Liver (tissue), 8 donors: ENCODE measurements at regions not wholly inside any gene's neighbourhood (a gene's known extent, or its start where the extent isn't known, plus 50 kb on each side); places are given as distances from the start of the nearest gene placed in this dataset.

ENCODE experiments used
- DNase-seq: peaks from one replicate; pipeline ENCODE4 v3.0.0-alpha.2; 2017; ENCODE audit warnings: low spot score
- H3K27ac ChIP-seq, 2 donors: one replicate each; pipeline ENCODE4 v1.7.0; 2013; ENCODE audit warnings: inconsistent platforms in 2 of 2, low read length in 2 of 2, control low read depth in 1 of 2, low read depth in 1 of 2, mild to moderate bottlenecking in 1 of 2
- H3K27me3 ChIP-seq, 4 donors: one replicate each; pipeline versions ENCODE4 v1.6.1 to v1.7.0; 2013; ENCODE audit warnings: low read length in 3 of 4, inconsistent platforms in 1 of 4, mild to moderate bottlenecking in 1 of 4, moderate library complexity in 1 of 4; ENCODE audit not compliant: control insufficient read depth in 4 of 4, insufficient read depth in 4 of 4
- H3K36me3 ChIP-seq, 4 donors: one replicate each; pipeline versions ENCODE4 v1.6.1 to v1.7.0; 2013; ENCODE audit warnings: low read length in 3 of 4, mild to moderate bottlenecking in 3 of 4, low read depth in 1 of 4, moderate library complexity in 1 of 4; ENCODE audit not compliant: control insufficient read depth in 4 of 4, insufficient read depth in 3 of 4
- H3K4me1 ChIP-seq, 4 donors: one replicate each; pipeline versions ENCODE4 v1.6.1 to v1.7.0; 2013; ENCODE audit warnings: low read length in 3 of 4, mild to moderate bottlenecking in 3 of 4, moderate library complexity in 1 of 4; ENCODE audit not compliant: control insufficient read depth in 4 of 4, insufficient read depth in 4 of 4
- H3K4me3 ChIP-seq, 3 donors: one replicate each; pipeline versions ENCODE4 v1.6.1 to v1.7.0; 2013; ENCODE audit warnings: low read length in 3 of 3, control low read depth in 1 of 3, low read depth in 1 of 3, mild to moderate bottlenecking in 1 of 3
- H3K9ac ChIP-seq, 2 donors: one replicate each; pipeline ENCODE4 v1.7.0; 2013; ENCODE audit warnings: low read length in 2 of 2, mild to moderate bottlenecking in 2 of 2, moderate library complexity in 2 of 2, control low read depth in 1 of 2, low read depth in 1 of 2
- H3K9me3 ChIP-seq, 4 donors: one replicate each; pipeline versions ENCODE4 v1.6.1 to v1.7.0; 2013; ENCODE audit warnings: low read length in 3 of 4; ENCODE audit not compliant: control insufficient read depth in 4 of 4
- ATF3 ChIP-seq: IDR thresholded peaks from 2 replicates; pipeline ENCODE4 v1.6.1; 2016; ENCODE audit warnings: antibody characterized with exemption
- CTCF ChIP-seq: fragments of 150-350 bp; IDR thresholded peaks from 2 replicates; pipeline ENCODE4 v1.5.1; 2017; ENCODE audit warnings: improper control_type of control experiment, low read depth, low read length; ENCODE audit not compliant: missing input control
- EGR1 ChIP-seq, 2 donors: IDR thresholded peaks; 2 replicates each; pipeline ENCODE4 v1.6.1; 2016 to 2018; ENCODE audit warnings: antibody characterized with exemption in 2 of 2, low read depth in 2 of 2
- FOXA1 ChIP-seq: IDR thresholded peaks from 2 replicates; pipeline ENCODE4 v1.6.1; 2016; ENCODE audit warnings: antibody characterized with exemption
- GABPA ChIP-seq, 2 donors: IDR thresholded peaks in 1 of 2; conservative IDR thresholded peaks in 1 of 2; 2 replicates each; pipeline ENCODE4 v1.6.1; 2016; ENCODE audit warnings: antibody characterized with exemption in 2 of 2, mild to moderate bottlenecking in 1 of 2, moderate library complexity in 1 of 2
- HNF4A ChIP-seq, 2 donors: conservative IDR thresholded peaks; 2 replicates each; pipeline ENCODE4 v1.6.1; 2016; ENCODE audit warnings: antibody characterized with exemption in 2 of 2, mild to moderate bottlenecking in 2 of 2
- HNF4G ChIP-seq: IDR thresholded peaks from 2 replicates; pipeline ENCODE4 v1.6.1; 2016; ENCODE audit warnings: antibody characterized with exemption
- JUND ChIP-seq, 2 donors: IDR thresholded peaks; 2 replicates each; pipeline ENCODE4 v1.6.1; 2016; ENCODE audit warnings: antibody characterized with exemption in 2 of 2
- MAX ChIP-seq: IDR thresholded peaks from 2 replicates; pipeline ENCODE4 v1.6.1; 2016; ENCODE audit warnings: antibody characterized with exemption
- NR2F2 ChIP-seq: IDR thresholded peaks from 2 replicates; pipeline ENCODE4 v1.6.1; 2016; ENCODE audit warnings: antibody characterized with exemption
- RAD21 ChIP-seq, 2 donors: IDR thresholded peaks; 2 replicates each; pipeline ENCODE4 v1.6.1; 2016; ENCODE audit warnings: antibody characterized with exemption in 2 of 2, mild to moderate bottlenecking in 2 of 2
- REST ChIP-seq: IDR thresholded peaks from 2 replicates; pipeline ENCODE4 v1.6.1; 2016; ENCODE audit warnings: antibody characterized with exemption, mild to moderate bottlenecking
- RXRA ChIP-seq, 2 donors: IDR thresholded peaks; 2 replicates each; pipeline ENCODE4 v1.6.1; 2017 to 2018; ENCODE audit warnings: antibody characterized with exemption in 2 of 2, mild to moderate bottlenecking in 1 of 2
- SP1 ChIP-seq: IDR thresholded peaks from 2 replicates; pipeline ENCODE4 v1.6.1; 2018; ENCODE audit warnings: antibody characterized with exemption, mild to moderate bottlenecking
- TAF1 ChIP-seq: conservative IDR thresholded peaks from 2 replicates; pipeline ENCODE4 v1.6.1; 2016; ENCODE audit warnings: antibody characterized with exemption, mild to moderate bottlenecking
- YY1 ChIP-seq: IDR thresholded peaks from 2 replicates; pipeline ENCODE4 v1.6.1; 2016; ENCODE audit warnings: antibody characterized with exemption, mild to moderate bottlenecking
- ZBTB33 ChIP-seq: IDR thresholded peaks from 2 replicates; pipeline ENCODE4 v1.6.1; 2016; ENCODE audit warnings: antibody characterized with exemption
- WGBS: extraction: QIAGEN DNeasy Blood & Tissue Kit; methylation state at CpG from one replicate; pipeline ENCODE4 v1.1.7; 2013; 5-methylcytosine and 5-hydroxymethylcytosine counted together
- donor health status: healthy.
- donor health status: healthy.
- donor health status: healthy.
- donor health status: healthy.
- donor health status: healthy.

- TF ChIP-seq JUND (IDR thresholded peaks at IDR 0.05) (no peak), HNF4G (no peak), MAX (no peak), HNF4A (conservative IDR thresholded peaks at IDR 0.05) (no peak), ATF3 (no peak), REST (no peak), TAF1 (no peak), FOXA1 (no peak), RXRA (IDR thresholded peaks at IDR 0.05) (no peak), EGR1 (IDR thresholded peaks at IDR 0.05; ENCODE audit: low read depth in 2 of 2) (no peak), ZBTB33 (no peak), RAD21 (IDR thresholded peaks at IDR 0.05) (no peak), GABPA (IDR thresholded peaks at IDR 0.05 in 1 of 2, conservative IDR thresholded peaks at IDR 0.05 in 1 of 2) (no peak), CTCF (no peak), SP1 (no peak), YY1 (no peak), NR2F2 (no peak)
- WGBS, result 67% methylated on average over 11 of the region's 11 CpGs
- no peaks in the 10 kb centered on the region for H3K27me3 ChIP-seq
Observed at GRCh38 chr5:2282034-2282690, 399.4 kb upstream of the IRX4 start.

More at GRCh38 chr5:2282034-2282690, 399.4 kb upstream of the IRX4 start:
- H3K27ac ChIP-seq, result no peak overlapping the region
- H3K4me1 ChIP-seq, result no peaks in the 10 kb centered on the region
- H3K9ac ChIP-seq, result no peak overlapping the region
- no peaks in the 10 kb centered on the region for H3K36me3 ChIP-seq
- no peak for DNase-seq
- H3K4me3 ChIP-seq, result no peak overlapping the region
- H3K9me3 ChIP-seq, result no peaks in the 10 kb centered on the region
